GM23248 (cell line): ENCODE measurements at regions not wholly inside any gene's neighbourhood (a gene's known extent, or its start where the extent isn't known, plus 50 kb on each side); places are given as distances from the start of the nearest gene placed in this dataset.

ENCODE experiments used
- EZH2 ChIP-seq: fragments of 200-600 bp; sonication (generic); IDR thresholded peaks from 2 replicates; pipeline ENCODE4 v1.6.1; 2018; ENCODE audit warnings: antibody characterized with exemption, mild to moderate bottlenecking; ENCODE audit not compliant: insufficient read depth, poor library complexity, severe bottlenecking
- EZH2phosphoT487 ChIP-seq: fragments of 200-600 bp; sonication (generic); IDR thresholded peaks from 2 replicates; pipeline ENCODE4 v1.6.1; 2018; ENCODE audit warnings: antibody characterized with exemption, moderate library complexity, mild to moderate bottlenecking, low read depth; ENCODE audit not compliant: insufficient read depth

DNA sequence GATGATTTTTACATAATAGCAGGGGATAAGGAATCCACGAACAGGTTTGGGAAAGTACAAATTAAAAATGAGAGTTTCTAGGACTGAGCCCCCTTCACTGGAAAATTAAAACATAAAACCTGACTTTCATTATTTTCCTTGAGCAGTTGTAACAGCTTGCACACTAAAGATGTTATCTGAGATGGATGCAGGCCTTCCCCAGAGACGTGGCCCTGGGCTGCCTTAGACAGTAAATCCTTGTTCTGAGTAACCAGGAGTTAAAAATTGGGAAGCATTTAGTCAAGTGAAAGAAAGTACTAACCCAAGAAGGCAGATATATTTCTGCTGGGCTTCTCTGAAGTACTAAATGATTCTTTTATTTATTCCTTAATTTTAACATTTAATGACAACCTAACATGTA is 432.2 kb upstream of the KIF2B start:
- TF ChIP-seq EZH2, result no peak
- TF ChIP-seq EZH2phosphoT487, result no peak
